NCI-H774 (cell line): ENCODE measurements at regions not wholly inside any gene's neighbourhood (a gene's known extent, or its start where the extent isn't known, plus 50 kb on each side); places are given as distances from the start of the nearest gene placed in this dataset.
"Not testable (repeated sequence)": the region's sequence is repeated elsewhere in the genome, so short reads cannot be mapped to it uniquely, and the experiment has no call there.

Source experiments
- DNase-seq: peaks from one replicate; lab custom pipeline; 2025; lab: John Stamatoyannopoulos, UW

DNA sequence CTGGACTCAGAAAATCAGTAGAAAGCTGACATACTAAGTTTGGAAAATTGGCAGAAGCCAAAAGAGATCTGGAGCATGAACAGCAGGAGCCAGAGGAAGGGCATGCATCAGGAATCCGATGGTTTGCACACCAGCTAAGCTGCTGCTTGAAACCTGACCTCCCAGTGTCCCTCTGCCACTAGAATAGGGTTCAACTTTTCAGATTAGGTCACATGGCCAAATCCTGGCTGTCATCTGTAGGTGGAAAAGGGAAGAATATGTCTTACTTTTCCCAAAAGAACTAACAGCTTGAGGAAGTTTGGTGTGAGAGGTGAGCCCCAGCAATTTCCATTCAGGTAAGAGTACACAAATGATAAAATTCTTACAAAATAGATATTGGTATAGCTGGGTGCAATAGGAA, 732.6 kb downstream of the RERGL start:
- DNase-seq = no peak

DNA sequence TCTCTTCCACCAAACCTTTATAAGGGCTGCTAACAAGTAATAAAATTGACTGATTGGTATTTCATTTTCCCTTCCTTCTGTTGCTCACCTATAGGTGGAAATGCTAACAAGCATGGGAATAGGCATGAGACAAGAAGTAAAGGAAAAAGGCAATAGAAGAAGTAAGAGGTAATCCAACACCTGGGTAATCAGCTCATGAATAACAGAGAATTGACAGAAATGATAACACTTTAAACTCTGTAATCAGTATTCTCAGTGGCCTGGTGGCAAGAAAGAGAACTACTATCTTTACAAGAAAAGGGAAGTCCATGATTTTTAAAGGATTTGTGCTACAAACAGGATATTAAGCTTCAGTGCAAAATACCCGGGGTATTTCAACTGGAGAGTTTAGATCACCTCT, 737.8 kb downstream of the RERGL start:
- DNase-seq = no peak

DNA sequence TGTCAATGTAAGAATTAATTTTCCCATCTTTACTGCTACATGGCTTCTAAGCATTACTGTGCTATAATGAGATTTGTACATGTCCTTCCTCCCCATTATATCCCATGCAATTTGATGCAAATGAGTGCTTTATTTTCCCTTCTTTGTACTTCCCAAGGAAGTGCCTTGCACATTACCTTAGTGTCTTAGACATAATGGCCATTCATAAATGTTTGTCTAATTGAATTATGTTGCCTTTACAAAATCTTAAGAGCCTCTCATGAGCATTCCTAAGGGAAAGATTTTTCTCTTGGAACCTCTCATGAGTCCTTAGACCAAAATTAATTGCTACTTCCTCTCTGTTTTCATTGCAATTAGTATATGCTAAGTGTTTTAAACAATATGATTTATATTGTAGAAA, 741.7 kb downstream of the RERGL start:
- DNase-seq = no peak

DNA sequence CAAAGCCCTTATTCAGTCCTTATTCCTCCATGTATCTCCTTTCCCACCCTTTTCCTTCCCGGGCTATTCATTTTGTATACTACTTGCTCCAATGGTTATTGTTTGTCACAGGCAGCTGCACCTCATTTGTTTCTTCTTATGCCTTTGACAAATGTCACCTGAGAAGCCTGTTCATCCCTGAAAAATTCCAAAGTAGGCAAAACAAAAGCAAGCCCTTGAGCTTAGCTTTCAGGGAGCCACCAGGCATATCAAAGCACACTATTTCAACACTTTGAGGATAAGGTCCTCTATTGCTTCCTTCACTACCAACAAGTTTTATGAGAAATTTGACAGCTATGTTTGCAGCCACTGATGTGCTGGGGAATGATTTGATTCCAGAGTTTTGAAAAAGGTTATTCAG, 738.7 kb upstream of the LMO3 start:
- DNase-seq = no peak

DNA sequence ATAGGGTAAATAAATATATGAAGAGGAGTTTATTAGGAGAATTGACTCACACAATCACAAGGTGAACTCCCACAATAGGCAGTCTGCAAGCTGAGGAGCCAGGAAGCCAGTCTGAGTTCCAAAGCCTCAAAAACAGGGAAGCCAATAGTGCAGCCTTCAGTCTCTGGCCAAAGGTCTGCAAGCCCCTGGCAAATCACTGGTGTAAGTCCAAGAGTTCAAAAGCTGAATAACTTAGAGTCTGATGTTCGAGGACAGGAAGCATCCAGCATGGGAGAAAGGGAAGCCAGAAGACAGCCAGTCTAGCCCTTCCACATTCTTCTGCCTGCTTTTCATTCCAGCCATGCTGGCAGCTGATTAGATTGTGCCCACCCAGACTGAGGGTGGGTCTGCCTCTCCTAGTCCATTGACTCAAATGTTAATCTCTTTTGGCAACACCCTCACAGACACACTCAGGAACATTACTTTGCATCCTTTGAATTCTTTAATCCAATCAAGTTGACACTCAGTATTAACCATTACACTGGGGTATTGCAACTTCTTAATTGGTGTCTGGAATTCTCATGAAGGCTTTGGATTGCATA, 736.5 kb upstream of the LMO3 start:
- no peak for DNase-seq

DNA sequence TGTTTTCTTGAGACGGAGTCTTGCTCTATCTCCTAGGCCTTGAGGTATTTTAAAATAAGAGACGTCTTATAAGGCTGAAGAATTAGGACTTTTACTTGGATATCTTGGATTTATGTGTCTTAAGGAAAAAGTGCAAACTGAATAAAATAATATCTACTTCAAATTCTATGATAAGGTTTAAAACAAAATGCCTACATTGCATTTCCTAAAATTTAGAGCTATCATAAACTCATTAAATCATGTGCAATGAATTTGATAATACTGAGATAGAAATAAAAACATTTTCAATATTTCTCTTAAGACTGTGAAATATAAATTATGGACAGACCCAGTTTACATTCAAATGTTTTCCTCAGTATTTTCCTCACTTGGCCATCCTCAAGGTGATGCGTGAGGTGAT, 729.5 kb upstream of the LMO3 start:
- DNase-seq = no peak

DNA sequence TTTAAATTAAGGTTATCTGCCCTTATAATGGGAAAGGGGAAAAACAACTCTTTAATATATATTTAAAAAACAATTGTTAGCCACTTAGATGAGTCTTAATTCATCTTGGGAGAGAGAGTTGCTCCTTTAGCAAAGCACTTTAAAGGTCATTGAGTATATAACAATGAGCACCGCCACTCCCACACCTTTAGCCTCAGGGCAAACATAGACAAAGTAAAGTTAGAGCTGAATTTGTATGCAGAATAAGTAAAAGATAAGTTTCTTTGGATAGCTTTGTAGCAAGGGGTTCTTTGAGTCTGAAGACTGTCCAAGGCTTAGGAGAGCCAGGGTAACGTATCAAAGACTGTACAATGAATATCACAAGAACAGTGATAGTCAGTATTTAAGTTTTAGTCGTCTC, 728.8 kb upstream of the LMO3 start:
- DNase-seq = no peak

DNA sequence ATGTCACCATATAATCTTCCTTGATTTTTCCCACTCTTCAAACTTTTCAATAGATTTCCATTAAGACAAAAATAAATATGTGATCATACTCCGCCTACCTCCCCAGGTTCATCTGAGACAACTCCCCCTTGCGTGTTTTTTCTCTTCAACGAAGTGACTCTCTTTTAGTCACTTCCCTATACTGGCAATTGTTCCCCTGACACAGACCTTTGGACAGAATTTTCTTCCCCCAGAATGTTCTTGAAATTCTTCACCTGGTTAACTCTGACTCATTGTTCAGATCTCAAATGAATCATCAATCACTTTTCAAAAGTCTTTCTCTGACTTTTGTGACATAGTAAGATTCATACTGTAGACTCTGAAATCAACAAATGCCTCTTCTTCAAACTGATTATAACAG, 727.3 kb upstream of the LMO3 start:
- no peak for DNase-seq

DNA sequence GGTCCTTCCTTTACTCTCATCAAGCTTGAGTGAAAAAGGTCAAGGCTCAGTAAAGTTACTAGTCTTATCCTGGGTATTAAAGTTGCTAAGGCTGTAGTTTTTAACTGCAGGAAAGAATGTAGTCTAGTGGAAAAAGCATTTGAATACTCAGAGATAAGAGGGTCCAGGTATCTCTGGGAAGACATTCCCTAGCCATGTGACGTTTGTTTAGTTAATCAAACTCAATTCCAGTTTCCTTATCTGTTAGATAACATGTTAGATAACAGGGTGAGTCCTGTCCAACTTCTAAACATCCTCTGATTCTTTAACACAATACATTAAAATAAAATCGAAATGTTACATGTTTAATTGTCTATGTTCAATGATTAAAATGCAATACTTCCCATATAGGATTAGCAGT, 720.7 kb upstream of the LMO3 start:
- DNase-seq = no peak

DNA sequence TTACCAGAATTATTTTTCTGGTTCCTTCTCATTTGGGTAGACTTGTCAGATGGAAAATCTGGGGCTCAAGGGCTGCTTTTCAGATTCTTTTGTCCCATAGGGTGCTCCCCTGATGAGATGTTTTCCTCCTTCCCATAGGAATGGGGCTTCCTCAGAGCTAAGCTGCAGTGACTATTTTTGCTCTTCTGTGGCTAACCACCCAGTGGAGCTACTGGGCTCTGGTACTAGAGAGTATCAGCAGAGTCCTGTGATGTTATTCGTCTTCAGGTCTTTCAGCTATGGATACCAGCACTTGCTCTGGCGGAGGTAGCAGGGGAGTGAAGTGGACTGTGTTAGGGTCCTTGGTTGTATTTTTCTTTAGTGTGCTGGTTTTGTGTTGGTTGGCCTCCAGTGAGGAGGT, 716.1 kb upstream of the LMO3 start:
- no peak for DNase-seq

DNA sequence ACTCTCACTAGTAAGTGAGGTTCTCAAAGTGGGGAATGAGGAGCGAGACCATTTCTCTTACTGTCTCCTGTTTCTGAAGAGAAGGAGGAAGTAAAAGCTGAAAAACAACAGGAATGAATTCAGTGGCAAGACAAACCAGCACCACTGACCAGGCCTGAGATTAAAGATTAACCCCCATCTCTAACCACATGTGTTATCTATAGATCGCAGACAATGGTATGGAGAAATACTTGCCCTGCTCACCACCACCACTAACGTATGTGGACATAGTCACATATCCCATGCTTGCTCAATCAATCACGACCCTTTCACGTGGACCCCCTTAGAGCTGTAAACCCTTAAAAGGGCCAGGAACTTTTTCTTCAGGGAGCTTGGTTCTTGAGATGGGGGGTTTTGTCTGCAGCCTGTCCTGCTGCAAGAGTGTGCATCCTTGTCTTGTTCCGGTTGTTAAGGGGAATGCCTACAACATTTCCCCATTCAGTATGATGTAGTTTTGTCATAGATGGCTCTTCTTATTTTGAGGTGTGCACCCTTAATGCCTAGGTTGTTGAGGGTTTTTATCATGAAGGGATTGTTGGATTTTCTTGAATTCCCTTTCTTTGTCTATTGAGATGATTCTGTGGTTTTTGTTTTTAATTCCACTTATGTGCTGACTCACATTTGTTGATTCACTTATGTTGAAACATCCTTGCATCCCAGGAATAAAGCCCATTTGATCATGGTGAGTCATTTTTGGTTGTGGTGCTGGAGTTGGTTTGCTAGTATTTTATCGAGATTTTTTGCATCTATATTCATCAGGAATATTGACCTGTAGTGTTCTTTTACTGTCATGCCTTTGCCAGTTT, 698.8 kb upstream of the LMO3 start:
- no peak for DNase-seq

DNA sequence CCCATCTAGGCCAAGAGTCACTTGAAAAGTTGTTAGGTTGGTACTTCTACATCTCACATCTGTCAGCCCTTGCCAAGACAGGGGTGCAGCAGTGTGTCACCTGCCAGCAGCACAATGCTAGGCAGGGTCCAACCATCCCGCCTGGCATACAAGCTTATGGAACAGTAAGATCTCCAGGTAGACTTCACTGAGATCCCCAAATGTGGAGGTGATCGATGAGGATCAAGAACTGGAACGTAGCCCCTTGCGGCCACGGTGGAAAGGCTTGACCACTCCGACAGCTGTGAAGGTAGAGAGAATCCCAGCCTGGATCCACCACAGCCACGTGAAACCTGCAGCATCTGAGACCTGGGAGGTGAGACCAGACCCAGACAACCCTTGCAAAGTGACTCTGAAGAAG, 696.0 kb upstream of the LMO3 start:
- DNase-seq = no peak

DNA sequence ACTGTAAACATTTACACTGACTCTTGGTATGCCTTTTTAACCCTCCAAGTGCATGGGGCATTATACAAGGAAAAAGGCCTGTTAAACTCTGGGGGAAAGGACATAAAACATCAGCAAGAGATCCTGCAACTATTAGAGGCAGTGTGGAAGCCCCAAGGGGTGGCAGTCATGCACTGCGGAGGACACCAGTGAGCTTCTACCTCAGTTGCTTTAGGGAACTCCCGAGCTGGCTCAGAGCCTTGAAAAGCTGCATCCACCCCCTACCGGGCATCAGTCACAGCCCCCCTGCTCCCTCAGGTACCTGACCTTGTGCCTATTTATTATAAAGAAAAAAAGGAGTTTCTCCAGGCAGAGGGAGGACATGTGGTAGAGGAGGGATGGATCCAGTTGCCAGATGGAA, 695.6 kb upstream of the LMO3 start:
- DNase-seq = no peak

DNA sequence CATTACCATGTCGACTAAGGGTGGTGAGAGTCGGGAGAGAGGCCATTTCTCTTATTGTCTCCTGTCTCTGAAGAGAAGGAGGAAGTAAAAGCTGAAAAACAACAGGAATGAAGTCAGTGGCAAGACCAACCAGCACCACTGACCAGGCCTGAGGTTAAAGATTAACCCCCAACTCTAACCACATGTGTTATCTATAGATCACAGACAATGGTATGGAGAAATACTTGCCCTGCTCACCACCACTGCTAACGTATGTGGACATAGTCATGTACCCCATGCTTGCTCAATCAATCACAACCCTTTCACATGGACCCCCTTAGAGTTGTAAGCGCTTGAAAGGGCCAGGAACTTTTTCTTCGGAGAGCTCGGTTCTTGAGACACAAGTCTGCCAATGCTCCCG, 690.9 kb upstream of the LMO3 start:
- DNase-seq = no peak

DNA sequence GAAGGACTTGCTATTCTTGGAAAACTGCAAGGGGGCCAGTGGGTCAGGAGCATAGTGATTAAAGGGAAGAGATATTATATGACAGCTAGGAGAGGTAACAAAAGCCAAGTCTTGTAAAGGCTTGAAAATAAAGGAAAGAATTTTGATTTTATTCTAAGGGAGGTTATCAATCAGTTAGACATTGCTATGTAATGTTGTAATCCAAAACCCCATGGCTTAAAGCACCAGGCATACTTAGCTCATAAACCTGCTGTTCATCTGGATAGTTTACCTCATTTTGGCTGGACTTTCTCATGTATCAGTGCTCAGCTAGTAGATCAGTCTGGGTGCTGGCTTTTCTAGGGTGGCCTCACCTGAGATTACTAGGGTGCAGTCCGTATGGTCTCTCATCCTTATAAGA, 680.9 kb upstream of the LMO3 start:
- DNase-seq = no peak

DNA sequence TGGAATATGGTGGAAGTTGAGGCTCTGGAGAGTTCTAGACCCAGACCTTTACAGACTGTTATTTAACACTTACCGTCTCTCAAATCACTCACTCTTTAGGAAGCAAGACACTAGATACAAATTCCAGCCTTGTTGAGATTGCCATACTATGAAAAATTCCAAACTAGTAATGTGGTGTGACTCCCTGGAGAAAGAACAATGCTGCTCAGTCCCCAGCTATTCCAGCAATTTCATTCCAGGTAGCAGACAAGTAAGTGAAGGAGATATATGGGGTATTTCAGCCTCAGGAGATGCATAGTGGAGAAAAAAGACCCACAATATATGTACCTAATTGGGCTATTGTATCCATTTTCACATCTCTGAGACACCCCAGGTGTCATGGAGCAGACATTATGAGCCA, 678.9 kb upstream of the LMO3 start:
- DNase-seq = no peak

DNA sequence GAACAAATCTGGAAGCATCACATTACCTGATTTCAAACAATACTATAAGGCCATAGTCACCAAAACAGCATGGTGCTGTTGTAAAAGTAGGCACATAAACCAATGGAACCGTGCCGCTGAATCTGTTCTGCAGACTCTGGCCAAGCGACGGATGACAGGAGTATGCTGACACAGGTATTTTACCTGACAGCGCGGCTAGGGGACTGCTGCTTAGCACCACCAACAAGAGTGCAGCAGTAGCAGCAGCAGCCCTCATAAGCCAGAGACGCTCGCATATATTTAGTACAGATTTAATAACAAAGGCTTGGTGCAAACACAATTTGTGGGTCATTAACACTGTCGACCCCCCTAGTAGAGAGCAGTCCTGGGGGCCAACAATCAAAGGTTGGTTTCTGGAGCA, 677.6 kb upstream of the LMO3 start:
- no peak for DNase-seq

DNA sequence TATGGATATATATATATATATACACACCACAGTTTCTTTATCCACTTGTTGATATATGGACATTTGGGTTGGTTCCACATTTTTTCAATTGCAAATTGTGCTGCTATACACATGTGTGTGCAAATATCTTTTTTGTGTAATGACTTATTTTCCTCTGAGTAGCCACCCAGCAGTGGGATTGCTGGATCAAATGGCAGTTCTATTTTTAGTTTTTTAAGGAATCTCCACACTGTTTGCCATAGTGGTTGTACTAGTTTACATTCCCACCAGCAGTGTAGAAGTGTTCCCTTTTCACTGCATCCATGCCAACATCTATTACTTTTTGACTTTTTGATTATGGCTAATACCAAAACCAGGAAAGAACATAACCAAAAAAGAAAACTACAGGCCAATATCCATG, 676.2 kb upstream of the LMO3 start:
- DNase-seq = not testable (repeated sequence)

DNA sequence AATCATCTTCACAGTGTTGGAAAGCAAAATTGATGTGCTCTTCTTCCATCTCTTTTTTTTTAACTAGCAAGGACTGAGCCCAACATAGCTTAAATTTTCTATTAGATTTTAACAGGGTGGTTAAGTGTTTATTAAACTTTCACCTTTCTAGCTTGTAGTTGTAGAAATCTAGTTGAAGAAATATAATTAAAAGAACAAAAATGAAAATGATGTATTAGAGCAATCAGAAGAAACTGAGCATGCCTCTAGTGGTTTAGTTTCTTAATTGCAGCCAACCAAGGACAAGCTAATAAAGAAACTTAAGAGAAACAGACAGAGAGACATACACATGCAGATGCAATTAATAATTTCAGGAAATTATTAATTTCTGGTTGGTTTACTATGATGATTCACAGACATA, 673.0 kb upstream of the LMO3 start:
- no peak for DNase-seq

DNA sequence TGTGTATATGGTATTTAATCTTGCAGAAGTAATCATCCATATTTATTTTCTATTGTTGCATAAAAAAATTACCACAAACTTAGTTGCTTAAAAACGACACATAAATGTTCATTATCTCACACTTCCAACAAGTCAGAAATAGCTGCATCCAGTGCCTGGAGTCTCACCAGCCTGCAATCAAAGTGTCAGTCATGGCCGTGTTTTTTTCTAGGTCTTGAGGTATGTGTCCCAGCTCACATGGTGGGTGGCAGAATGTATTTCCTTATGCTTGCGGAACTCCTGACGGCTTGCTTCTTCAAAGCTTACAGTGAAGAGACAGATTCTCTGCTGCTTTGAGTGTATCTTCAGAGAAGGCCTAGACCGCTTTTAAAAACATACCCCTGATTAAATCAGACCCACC, 670.2 kb upstream of the LMO3 start:
- no peak for DNase-seq

DNA sequence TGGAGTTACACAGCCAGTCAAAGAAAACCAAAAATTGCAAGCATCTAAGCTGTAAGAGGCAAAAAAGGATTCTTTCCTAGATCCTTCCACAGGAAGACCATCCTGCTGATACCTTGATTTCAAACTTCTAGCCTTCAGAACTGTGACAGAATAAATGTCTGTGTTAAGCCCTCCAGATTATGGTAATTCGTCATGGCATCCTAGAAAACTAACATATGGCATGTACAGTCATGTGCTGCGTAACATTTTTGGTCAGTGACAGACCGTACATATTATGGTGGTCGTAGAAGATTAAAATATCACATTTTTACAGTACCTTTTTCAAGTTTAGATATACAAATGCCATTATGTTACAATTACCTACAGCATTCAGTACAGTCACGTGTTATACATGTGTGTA, 660.9 kb upstream of the LMO3 start:
- DNase-seq = no peak

DNA sequence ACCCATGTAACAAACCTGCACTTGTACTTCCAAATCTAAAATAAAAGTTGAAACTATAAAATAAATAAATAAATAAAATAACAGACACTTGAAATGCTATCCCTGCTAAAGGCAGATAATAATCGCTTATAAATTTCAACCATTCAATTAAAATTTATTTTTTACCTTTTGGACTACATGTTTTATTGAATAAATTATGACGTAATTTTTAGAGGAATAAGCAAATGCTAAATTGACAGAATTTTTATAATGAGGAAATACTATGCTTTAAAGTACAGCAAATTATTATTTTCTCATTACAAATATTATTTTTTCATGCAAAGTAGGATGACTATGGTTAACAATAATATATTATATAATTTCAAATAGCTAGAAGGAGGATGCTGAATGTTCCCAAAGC, 658.6 kb upstream of the LMO3 start:
- no peak for DNase-seq

DNA sequence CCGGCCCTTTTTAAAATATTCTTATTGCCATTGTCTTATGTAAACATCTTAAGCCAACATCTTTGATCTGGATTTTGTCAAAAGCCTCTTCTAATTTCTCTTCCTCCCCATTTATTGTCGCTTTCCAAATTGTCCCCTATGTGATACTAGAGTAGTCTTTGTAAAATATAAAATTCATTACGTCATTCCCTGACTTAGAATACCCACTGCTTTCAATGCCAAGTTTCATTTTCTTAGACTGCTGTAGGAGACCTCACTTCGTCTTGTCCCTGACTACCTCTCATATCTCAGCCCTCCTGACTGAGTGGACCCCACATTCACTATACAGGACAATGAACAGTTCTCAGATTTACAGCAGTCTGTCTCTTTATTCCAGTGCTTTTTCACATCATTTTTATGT, 633.9 kb upstream of the LMO3 start:
- no peak for DNase-seq

DNA sequence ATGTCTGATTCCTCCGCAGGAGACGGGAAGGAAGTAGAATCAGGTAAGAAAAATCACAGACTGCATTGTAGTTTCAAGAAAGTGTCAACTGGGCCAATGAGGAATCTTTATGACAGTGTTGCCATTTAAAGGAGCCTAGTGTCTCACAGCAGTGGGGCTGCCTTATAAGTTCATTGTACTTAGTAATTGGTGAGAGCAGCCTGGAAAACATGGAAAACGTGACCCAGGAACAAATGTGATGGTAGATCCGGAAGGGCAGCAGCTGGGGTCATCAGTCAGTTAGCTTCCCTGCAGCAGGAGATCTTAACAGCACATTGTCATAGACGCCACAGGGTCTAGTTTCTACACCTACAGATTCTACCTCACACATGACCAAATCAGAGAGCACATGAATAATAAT, 630.0 kb upstream of the LMO3 start:
- no peak for DNase-seq
